A673 (cell line): ENCODE measurements at regions not wholly inside any gene's neighbourhood (a gene's known extent, or its start where the extent isn't known, plus 50 kb on each side); places are given as distances from the start of the nearest gene placed in this dataset.

ENCODE experiments used
- BruUV-seq: library from RNA; stranded (reverse); fragments of 400-500 nt; replicated peaks from 2 replicates; lab custom pipeline; 2021; lab: Mats Ljungman, UMichigan
- CTCF ChIA-PET: fragments of 300-600 bp; sonication (Branson Sonifier 250); formaldehyde crosslinking; loops from one replicate; lab custom pipeline; 2022; ENCODE audit warnings: antibody characterized with exemption; lab: Charles Lee
- POLR2A ChIA-PET: fragments of 300-600 bp; sonication (Branson Sonifier 250); formaldehyde crosslinking; loops from one replicate; lab custom pipeline; 2022; ENCODE audit warnings: antibody characterized with exemption; ENCODE audit not compliant: low non-redundant PET; lab: Charles Lee
- DNase-seq: peaks from one replicate; pipeline ENCODE4 v3.0.0-alpha.2; 2015; ENCODE audit warnings: low spot score
- H3K27ac ChIP-seq: fragments of 200-600 bp; sonication (generic); 2 replicates; pipeline ENCODE4 v1.5.1; 2016; ENCODE audit warnings: mixed run types, low read depth, mild to moderate bottlenecking, mixed read lengths, antibody characterized with exemption, low read length; ENCODE audit not compliant: poor library complexity, severe bottlenecking
- H3K27me3 ChIP-seq: fragments of 200-600 bp; sonication (generic); replicated peaks from 2 replicates; pipeline ENCODE4 v1.6.1; 2017; ENCODE audit warnings: mixed run types, low read depth, mild to moderate bottlenecking, mixed read lengths, antibody characterized with exemption, low read length; ENCODE audit not compliant: insufficient read depth, poor library complexity
- H3K36me3 ChIP-seq: fragments of 200-600 bp; sonication (generic); 2 replicates; pipeline ENCODE4 v1.6.1; 2016; ENCODE audit warnings: mixed run types, mild to moderate bottlenecking, mixed read lengths, antibody characterized with exemption, low read length; ENCODE audit not compliant: insufficient read depth, poor library complexity, severe bottlenecking
- H3K4me1 ChIP-seq: fragments of 200-600 bp; sonication (generic); 2 replicates; pipeline ENCODE4 v1.6.1; 2017; ENCODE audit warnings: mixed run types, mild to moderate bottlenecking, mixed read lengths, antibody characterized with exemption, low read length; ENCODE audit not compliant: insufficient read depth, poor library complexity, severe bottlenecking
- H3K4me3 ChIP-seq: fragments of 200-600 bp; sonication (generic); 2 replicates; pipeline ENCODE4 v1.5.1; 2016; ENCODE audit warnings: low read depth, mixed run types, mild to moderate bottlenecking, mixed read lengths, low read length; ENCODE audit not compliant: poor library complexity, severe bottlenecking
- H3K9me3 ChIP-seq: fragments of 200-600 bp; sonication (generic); 2 replicates; pipeline ENCODE4 v1.6.1; 2016; ENCODE audit warnings: mixed run types, low read depth, mild to moderate bottlenecking, mixed read lengths, antibody characterized with exemption, low read length; ENCODE audit not compliant: poor library complexity, severe bottlenecking
- CTCF ChIP-seq: fragments of 300-800, 200-600 bp; sonication (generic); conservative IDR thresholded peaks from 2 replicates; pipeline ENCODE4 v1.5.1; 2017; ENCODE audit warnings: low read depth, mild to moderate bottlenecking, antibody characterized with exemption, low read length, moderate library complexity, mixed read lengths
- EZH2 ChIP-seq: fragments of 200-600 bp; sonication (generic); IDR thresholded peaks from 2 replicates; pipeline ENCODE4 v1.6.1; 2017; ENCODE audit warnings: borderline replicate concordance, low read depth, mild to moderate bottlenecking, mixed read lengths, antibody characterized with exemption, low read length; ENCODE audit not compliant: poor library complexity, severe bottlenecking
- intact Hi-C: fragments of 100-400 bp; cut with micrococcal nuclease; formaldehyde crosslinking; loops from one replicate; pipeline ENCODE4 v1.10.0; 2022; ENCODE audit not compliant: unreplicated experiment

- no peak for DNase-seq
- TF ChIP-seq EZH2 (no peak), CTCF (no peak)
- Histone ChIP-seq H3K36me3 (no peaks in the 10 kb centered on the region), H3K4me1 (peaks cover 10% of the 10 kb centered on the region), H3K9me3 (no peaks in the 10 kb centered on the region), H3K27me3 (no peaks in the 10 kb centered on the region), H3K4me3 (no peak overlapping the region), H3K27ac (no peak overlapping the region)
- intact Hi-C loops: no loop called here
- ChIA-PET CTCF (no interaction called here), POLR2A (no interaction called here)
- BruUV-seq: no TSS peak
Observed at GRCh38 chr2:221161186-221161585, 410.9 kb downstream of the EPHA4 start.

- no peak overlapping the region for H3K4me3 ChIP-seq
- no peaks in the 10 kb centered on the region for H3K27me3 ChIP-seq
- no peaks in the 10 kb centered on the region for H3K36me3 ChIP-seq
- intact Hi-C loops: no loop called here
- no peaks in the 10 kb centered on the region for H3K9me3 ChIP-seq
- DNase-seq: peak; percentile 20
- TF ChIP-seq EZH2 (no peak), CTCF (no peak)
- no TSS peak for BruUV-seq
- ChIA-PET CTCF (no interaction called here), POLR2A (no interaction called here)
- H3K27ac ChIP-seq: no peak overlapping the region
- H3K4me1 ChIP-seq: no peaks in the 10 kb centered on the region
Observed at GRCh38 chr2:221166292-221166691, 405.8 kb downstream of the EPHA4 start.

- CTCF ChIA-PET: no interaction called here
Observed at GRCh38 chr2:221167561-221167960, 404.5 kb downstream of the EPHA4 start.

More at GRCh38 chr2:221167561-221167960, 404.5 kb downstream of the EPHA4 start:
- intact Hi-C loops: no loop called here
- no peaks in the 10 kb centered on the region for H3K27me3 ChIP-seq
- BruUV-seq: no TSS peak
- H3K4me3 ChIP-seq: no peak overlapping the region
- no peaks in the 10 kb centered on the region for H3K9me3 ChIP-seq
- no peak for DNase-seq
- TF ChIP-seq CTCF (no peak), EZH2 (no peak)
- POLR2A ChIA-PET: no interaction called here
- H3K36me3 ChIP-seq: no peaks in the 10 kb centered on the region
- H3K4me1 ChIP-seq: no peaks in the 10 kb centered on the region
- no peak overlapping the region for H3K27ac ChIP-seq
